Esophagus squamous epithelium (tissue), 4 donors: ENCODE measurements at regions not wholly inside any gene's neighbourhood (a gene's known extent, or its start where the extent isn't known, plus 50 kb on each side); places are given as distances from the start of the nearest gene placed in this dataset.

Experiments
- CTCF ChIP-seq, 6 experiments: fragments of 450-650 bp in 4 of 6; fragments of 200-600 bp in 2 of 6; sonication (generic) in 2 of 6; IDR thresholded peaks; one replicate each; pipeline ENCODE4 v1.5.1; 2016 to 2019; ENCODE audit warnings: antibody characterized with exemption in 6 of 6, mild to moderate bottlenecking in 4 of 6, moderate library complexity in 4 of 6
- POLR2A ChIP-seq, 4 donors: fragments of 450-650 bp; IDR thresholded peaks; one replicate each; pipeline ENCODE4 v1.6.1; 2017; ENCODE audit warnings: antibody characterized with exemption in 4 of 4, mild to moderate bottlenecking in 4 of 4, moderate library complexity in 3 of 4

DNA sequence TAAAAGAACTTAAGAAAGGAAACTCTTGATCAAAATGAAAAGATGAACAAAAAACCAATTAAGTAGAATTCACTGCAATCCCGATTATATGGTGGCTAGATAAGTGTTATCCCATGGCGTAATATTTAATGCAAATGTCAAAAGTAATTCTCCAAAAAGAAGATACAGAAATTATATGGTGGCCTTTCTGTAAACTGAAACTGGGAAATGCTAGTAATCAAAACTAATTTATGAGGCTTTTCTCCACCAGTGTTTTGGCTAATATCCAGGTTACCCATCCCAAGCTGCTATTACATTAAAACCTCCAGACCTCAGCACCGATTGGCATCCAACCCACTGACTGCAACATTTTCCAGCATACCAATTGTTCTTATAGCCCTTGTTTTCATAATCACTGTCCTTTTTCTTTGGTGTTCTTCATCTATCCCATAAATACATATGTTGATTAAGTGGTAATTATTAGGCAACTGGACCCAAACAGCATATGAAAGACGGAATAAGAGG lies 77.2 kb upstream of the TNRC6A start:
- TF ChIP-seq CTCF (IDR thresholded peaks at IDR 0.05): no peak
- TF ChIP-seq POLR2A (IDR thresholded peaks at IDR 0.05): no peak
